ENCODE measurements at regions not wholly inside any gene's neighbourhood (a gene's known extent, or its start where the extent isn't known, plus 50 kb on each side); places are given as distances from the start of the nearest gene placed in this dataset.

- Histone ChIP-seq H3K9ac (replicated peaks in 1 of 4; ENCODE audit: extremely low read depth in 1 of 4, low read depth in 3 of 4, low read length in 3 of 4) (no peak overlapping the region), H2BK5ac (ENCODE audit: low read depth, low read length) (no peak overlapping the region), H2BK20ac (ENCODE audit: low read length) (no peak overlapping the region), H2AK5ac (ENCODE audit: low read depth, low read length) (no peak overlapping the region), H3K4me1 (replicated peaks in 1 of 4; ENCODE audit: control insufficient read depth in 3 of 4, insufficient read depth in 4 of 4, low read length in 3 of 4) (no peaks in the 10 kb centered on the region), H3K23ac (ENCODE audit: insufficient read length) (no peak overlapping the region), H3K27ac (ENCODE audit: low read depth, low read length) (no peak overlapping the region), H3K9me3 (ENCODE audit: insufficient read depth in 2 of 2, low read depth in 1 of 2, low read length in 1 of 2) (no peaks in the 10 kb centered on the region), H3K79me1 (ENCODE audit: low read depth, low read length) (no peaks in the 10 kb centered on the region), H3K27me3 (replicated peaks in 1 of 4; ENCODE audit: control insufficient read depth in 3 of 4, extremely low read depth in 1 of 4, insufficient read depth in 3 of 4, low read length in 3 of 4) (no peaks in the 10 kb centered on the region), H3K4me2 (ENCODE audit: insufficient read depth in 1 of 2, low read depth in 2 of 2, low read length in 2 of 2) (no peak overlapping the region), H3K4ac (replicated peaks; ENCODE audit: insufficient read length, low read depth, low read length) (no peak overlapping the region), H2BK12ac (ENCODE audit: low read depth, low read length) (no peak overlapping the region), H4K20me1 (replicated peaks in 1 of 2; ENCODE audit: control insufficient read depth in 1 of 2, insufficient read depth in 2 of 2, low read length in 2 of 2) (no peaks in the 10 kb centered on the region), H3K56ac (replicated peaks; ENCODE audit: insufficient read length, low read depth, low read length) (no peak overlapping the region), H4K8ac (ENCODE audit: extremely low read depth, insufficient read depth, low read length) (no peak overlapping the region), H4K91ac (replicated peaks; ENCODE audit: insufficient read length, low read length) (no peak overlapping the region), H2BK120ac (replicated peaks; ENCODE audit: low read depth, low read length) (no peak overlapping the region), H2BK15ac (ENCODE audit: low read length) (no peak overlapping the region), H3K4me3 (ENCODE audit: extremely low read depth in 1 of 4, insufficient read depth in 2 of 4, low read depth in 3 of 4, low read length in 4 of 4) (no peak overlapping the region), H4K5ac (ENCODE audit: insufficient read length, low read depth, low read length) (no peak overlapping the region), H3K79me2 (ENCODE audit: control insufficient read depth in 1 of 2, insufficient read depth in 2 of 2, low read length in 2 of 2) (no peaks in the 10 kb centered on the region), H2AFZ (ENCODE audit: low read length) (no peak overlapping the region), H3K18ac (ENCODE audit: extremely low read depth, low read length) (no peak overlapping the region), H3K23me2 (ENCODE audit: low read depth, low read length) (no peaks in the 10 kb centered on the region), H3K14ac (ENCODE audit: insufficient read length) (no peak overlapping the region), H3K36me3 (ENCODE audit: control insufficient read depth in 2 of 4, insufficient read depth in 4 of 4, low read length in 3 of 4) (peaks cover 0 to 3% (median 0%) of the 10 kb centered on the region in 4 experiments; a peak in 1 of 8 replicates)
- ChIA-PET CTCF (ENCODE audit: partially characterized antibody) (interaction anchor here (0.6 kb wide), 1 partner anchor 751 kb away, joined by 3 read pairs; no protein-coding TSS in a partner anchor), POLR2A (ENCODE audit: partially characterized antibody) (no interaction called here)
- FAIRE-seq = no peak
- 95% methylated on average over 8 of the region's 8 CpGs; no CpG with 5 or more reads in 1 of the 2 experiments for WGBS, 2 experiments (ENCODE audit: extremely low coverage in 1 of 2, insufficient coverage in 1 of 2, insufficient read length in 1 of 2, insufficient replicate concordance in 2 of 2, low coverage in 1 of 2, low lambda C conversion rate in 2 of 2, missing lambda C conversion rate in 1 of 2)
- DNase-seq (ENCODE audit: low read depth in 1 of 2, low spot score in 2 of 2) = no peak
- TF ChIP-seq POLR2AphosphoS5 (IDR thresholded peaks at IDR 0.05; ENCODE audit: low read depth, low read length) (no peak), CBX8 (IDR thresholded peaks at IDR 0.05; ENCODE audit: borderline replicate concordance, low read depth, low read length) (no peak), MAX (IDR thresholded peaks at IDR 0.05) (no peak), TAF1 (IDR thresholded peaks at IDR 0.05; ENCODE audit: low read depth, low read length) (no peak), KDM4A (IDR thresholded peaks at IDR 0.05; ENCODE audit: low read depth, low read length, severe bottlenecking) (no peak), SRF (IDR thresholded peaks at IDR 0.05; ENCODE audit: low read depth, low read length) (no peak)
Measured at GRCh38 chr13:56039992-56040391, 1100.7 kb upstream of the PRR20A start.

Data from H1 (cell line).